ENCODE measurements at regions not wholly inside any gene's neighbourhood (a gene's known extent, or its start where the extent isn't known, plus 50 kb on each side); places are given as distances from the start of the nearest gene placed in this dataset.
"Not testable (repeated sequence)": the region's sequence is repeated elsewhere in the genome, so short reads cannot be mapped to it uniquely, and the experiment has no call there.

DNA sequence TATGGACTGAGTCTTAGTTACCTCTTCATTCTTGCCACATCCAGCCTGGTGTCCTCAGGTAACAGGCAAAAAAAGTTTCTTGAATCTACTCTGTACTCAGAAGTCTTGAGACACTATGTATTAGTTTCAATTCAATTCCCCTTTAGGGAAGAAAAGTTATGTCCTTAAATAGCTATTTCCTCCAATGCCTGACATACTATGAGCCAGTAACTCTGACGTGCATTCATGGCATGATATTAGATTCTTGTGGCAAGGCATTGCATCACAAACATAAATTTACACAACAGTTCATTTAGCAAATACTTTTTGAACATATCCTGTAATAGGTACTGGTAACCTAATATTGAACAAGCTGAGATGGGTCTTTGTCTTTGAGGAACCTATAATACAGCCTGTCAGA, 109.3 kb upstream of the FOXB1 start:
- no peak for DNase-seq

DNA sequence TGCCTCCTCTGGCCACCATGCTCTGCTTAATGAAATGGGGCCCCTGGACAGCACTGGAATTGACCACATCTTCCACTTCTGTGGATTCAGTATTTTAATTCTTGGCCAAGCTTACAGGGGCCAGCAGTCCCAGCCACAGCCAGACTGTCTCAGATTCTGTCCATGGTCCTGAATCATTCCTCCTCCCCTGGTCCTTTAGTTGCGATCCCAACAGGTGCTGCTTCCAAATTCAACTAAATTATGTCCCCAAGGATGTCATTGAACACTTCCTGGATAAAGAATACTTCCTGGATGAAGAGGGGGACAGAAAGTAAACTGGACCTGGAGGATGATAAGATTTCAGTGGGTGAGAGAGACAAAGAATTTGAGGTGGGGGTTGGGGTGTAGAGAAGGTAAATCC, 111.1 kb upstream of the FOXB1 start:
- no peak for DNase-seq

DNA sequence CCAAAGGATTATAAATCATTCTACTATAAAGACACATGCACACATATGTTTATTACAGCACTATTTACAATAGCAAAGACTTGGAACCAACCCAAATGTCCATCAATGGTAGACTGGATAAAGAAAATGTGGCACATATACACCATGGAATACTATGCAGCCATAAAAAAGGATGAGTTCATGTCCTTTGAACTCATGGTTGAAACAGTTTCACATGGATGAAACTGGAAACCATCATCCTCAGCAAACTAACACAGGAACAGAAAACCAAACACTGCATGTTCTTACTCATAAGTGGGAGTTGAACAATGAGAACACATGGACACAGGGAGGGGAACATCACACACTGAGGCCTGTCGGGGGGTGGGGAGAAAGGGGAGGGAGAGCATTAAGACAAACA, 116.2 kb upstream of the FOXB1 start:
- DNase-seq, result not testable (repeated sequence)

DNA sequence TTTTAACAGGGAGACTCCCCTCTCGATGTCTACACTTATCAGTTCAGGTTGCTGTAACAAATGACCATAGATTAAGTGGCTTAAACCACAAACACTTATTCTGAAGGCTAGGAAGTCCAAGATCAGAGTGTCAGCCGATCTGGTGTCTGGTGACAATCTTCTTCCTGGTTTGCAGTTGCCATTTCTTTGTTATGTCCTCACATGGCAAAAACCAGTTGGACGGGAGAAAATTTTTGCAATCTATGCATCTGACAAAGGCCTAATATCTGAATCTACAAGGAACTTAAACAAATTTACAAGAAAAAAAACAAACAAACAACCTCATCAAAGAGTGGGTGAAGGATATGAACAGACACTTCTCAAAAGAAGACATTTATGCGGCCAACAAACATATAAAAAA, 116.9 kb upstream of the FOXB1 start:
- DNase-seq, result no peak

DNA sequence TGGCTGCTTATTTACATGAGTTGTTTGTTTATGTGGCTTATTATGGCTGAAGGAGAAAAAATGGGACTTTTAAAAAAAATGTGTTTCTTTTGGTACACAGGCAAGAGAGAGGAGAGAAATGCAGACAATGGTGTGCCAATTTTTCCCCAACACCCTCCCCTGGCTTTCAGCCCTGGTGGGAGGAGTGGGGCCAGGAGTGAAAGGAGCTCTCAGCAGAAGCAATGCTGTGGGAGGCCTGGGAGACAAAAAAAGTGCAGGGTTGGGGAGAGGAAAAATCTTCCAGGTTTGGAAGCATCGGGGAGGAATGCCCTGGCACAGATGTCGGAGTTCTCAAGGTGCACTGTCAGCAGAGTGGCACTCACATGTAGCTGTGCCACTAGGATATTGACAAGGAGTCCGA, 117.7 kb upstream of the FOXB1 start:
- DNase-seq, result no peak

DNA sequence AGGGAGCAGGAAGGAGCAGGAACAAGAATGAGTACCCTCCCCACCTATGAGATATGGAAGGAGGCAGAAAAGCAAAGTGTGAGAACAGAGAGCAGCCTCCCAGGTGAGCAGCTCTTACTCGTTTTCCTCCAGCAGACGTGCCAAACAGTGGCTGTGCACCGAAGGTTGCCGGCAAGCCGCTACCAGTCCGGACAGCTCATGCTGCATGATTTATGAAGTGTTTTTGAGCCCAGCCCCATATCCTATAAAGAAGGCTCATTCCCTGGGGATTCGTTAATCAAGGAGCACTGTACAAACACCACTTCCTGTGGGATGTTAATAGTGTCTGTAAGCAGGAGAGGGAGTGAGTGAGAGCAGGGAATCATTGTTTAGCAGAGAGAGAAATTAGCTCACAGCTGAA, 118.3 kb upstream of the FOXB1 start:
- DNase-seq, result no peak

DNA sequence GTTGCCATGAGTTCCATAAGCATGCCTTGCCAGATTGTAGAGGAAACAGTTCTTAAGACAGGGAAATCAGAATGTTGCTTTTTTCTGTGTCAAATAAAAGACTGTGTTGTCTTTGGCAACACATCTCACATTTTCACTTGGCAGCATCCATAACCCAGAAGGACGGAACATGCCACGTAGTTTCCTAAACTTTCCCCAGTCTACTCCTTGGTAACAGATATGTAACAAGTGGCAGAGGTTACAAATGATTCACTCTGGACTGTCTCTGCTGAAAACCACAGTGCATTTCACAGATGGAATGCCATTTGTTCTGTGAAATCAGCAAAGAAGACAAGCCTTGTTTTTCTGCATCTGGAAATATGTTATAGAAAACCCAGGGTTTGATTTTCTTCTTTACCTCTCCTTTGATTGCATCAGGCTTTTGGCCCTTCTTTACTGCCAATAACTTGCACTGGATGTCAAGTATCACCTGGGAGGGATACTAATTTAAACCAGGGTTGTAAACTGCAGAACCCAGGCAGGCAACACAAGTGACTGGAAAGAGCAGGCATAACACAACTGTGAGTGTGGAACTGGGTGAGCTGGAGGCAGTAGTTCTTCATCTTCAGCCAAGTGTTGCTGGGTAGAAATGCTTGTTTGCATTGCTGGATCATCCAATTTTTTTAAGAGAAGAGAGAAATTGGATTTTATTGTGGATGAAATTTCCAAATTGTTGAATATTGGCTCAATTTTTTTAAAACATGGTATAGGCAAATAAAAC, 124.4 kb upstream of the FOXB1 start:
- no peak for DNase-seq

DNA sequence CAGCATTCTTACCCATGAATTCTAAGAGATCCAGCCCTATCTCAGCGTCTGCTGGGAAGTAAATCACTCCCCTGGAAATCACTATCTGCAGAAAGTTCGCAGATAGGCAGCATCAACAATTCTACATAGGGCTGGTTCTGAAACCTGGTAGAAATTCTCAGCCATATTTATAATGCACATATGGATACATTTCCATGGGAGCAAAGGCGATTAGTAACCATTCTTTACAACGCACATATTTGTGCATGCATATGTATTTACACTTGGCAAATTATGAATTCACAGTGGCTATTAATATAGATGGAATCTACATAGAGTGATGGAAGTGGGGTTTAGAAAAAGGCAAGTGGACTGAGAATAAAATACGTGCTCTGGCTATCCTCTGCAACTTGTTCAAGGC, 128.0 kb upstream of the FOXB1 start:
- no peak for DNase-seq

DNA sequence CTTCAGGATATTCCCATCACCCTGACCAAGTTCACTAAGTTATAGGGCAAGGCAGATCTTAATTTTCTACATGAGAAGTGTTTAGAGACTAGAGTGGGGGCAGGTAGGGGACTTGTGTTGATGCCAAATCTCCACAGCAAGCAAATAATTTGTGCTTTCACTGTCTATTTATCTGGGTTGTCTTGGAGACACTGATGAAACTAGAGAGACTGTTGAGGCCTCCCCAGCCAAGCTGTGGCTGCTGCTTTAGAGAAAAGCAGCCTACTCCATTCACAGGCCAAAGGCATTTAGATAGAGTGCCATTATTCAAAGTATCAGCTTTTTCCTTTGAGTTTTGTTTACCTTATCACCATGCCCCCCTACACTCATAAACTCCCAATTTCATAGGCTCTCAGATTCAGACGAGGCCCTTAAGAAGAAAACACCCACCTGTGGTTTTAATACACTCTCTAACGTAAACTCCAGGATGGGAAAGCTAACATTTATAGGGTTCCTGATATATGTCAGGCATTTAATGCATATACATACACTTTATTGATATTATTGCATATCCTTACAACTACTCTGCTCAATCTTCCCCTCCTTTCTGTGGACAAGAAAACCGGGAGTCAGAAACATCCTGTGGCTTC, 130.4 kb upstream of the FOXB1 start:
- DNase-seq, result no peak

DNA sequence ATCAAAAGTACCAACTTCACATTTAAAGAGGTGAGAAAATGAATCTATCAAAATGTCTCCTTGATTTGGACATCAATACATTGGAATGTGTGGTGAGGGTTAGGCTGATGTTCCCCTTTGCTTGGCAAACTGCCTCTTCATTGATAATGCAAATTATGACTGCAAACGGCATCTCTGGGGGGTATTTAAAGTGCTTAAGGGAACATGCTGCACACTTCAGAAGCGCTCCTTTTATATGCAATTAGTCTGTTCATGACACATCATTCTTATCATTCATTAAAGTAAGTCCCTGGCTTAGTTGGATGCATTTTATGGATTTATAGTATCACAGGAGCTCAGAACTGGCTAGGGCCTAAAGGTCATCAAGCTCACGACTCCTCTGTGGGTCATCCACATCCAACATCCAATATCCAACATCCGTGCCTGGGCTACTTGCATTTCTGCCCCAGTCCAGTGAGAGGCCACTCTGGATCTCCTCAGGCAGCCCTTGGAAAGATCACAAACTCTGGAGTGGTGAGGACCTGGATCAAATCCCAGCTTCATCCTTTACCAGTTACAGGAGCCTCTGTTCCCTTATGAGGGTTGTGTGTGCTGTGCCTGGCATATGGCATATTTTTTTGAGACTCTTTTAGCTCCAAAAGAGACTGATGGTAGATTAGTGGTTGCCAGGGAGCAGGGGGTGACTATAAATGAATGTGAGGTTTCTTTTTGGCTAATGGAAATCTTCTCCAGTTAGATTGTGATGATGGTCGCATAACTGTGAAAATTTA, 136.8 kb upstream of the FOXB1 start:
- no peak for DNase-seq

DNA sequence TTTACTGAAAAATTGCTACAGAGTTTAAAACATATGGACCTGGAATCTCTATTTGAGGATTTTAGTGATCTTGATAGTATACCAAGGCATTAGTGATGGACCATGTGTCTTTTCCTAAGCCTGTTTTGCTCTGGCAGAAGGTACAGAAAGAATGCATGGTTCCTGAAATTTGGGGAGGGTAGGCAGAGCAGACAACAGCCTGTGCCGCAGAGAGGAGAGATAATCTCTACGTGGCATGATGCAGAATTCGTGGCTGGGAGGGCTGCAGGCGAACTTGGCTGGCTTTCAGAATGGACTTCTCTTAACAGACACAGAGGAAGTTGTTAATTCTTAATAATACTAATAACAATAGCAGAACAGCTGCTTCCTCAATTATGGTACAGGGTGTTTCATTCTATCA, 137.5 kb upstream of the FOXB1 start:
- no peak for DNase-seq

DNA sequence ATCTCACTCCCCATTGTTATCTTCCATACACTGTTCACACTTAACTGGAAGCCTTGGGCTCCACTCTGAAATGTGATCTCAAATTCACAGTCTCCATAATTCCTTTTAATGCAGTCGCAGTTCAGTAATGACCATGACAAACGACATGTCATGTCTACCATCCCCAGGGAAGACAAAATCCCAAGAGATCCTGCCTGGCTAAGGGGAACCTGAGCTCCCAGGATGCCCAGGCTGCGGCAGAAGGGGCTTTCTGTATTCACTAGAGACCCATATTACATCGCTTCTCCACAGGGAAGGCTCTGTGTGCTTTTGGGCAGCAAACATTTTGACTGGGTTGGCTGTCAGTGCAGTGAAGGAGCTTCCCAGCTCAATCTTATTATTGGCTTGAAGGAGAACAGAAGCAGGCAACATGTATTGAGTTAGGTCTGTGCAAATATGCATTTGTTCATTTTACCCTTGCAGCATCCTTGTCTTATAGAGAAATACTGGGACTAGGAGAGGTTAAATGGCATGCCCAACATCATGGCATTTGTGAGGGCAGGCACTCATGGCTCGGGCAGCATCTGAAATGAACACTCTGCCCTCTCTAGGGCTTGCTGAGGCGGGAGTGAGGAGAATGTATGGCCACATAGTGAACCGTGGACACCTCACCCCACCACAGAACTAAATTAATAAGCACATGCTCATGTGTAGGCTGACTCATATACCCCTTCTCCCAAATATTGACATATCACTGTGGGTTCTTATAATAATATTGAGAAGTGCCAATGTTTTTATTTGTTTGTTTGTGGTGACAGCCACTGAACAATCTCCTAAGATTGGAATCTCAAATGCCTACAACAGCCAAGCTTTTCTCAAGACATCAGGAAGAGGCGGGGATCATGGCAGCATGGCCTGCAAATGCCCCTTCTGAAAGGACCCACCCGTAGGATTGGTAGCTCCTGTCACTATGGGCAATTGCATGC, 141.6 kb upstream of the FOXB1 start:
- no peak for DNase-seq

DNA sequence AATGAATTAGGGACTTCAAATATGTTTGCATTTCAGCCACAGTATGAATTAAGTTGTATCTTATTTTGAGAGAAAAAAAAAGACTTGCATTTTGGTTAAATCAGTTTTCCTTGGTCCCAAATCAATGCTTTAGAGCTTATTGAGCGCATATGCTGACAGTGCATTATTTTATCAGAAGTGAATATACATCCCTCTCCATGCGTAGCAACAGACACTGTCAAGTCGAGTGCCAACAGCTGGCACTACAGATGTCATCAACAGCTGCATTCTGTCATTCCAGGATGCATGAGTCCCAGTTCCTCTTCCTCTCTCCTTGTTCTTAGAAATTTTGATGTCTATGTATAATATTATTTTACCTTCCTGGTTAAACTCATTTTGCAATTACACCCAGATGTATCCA, 156.1 kb upstream of the FOXB1 start:
- no peak for DNase-seq

DNA sequence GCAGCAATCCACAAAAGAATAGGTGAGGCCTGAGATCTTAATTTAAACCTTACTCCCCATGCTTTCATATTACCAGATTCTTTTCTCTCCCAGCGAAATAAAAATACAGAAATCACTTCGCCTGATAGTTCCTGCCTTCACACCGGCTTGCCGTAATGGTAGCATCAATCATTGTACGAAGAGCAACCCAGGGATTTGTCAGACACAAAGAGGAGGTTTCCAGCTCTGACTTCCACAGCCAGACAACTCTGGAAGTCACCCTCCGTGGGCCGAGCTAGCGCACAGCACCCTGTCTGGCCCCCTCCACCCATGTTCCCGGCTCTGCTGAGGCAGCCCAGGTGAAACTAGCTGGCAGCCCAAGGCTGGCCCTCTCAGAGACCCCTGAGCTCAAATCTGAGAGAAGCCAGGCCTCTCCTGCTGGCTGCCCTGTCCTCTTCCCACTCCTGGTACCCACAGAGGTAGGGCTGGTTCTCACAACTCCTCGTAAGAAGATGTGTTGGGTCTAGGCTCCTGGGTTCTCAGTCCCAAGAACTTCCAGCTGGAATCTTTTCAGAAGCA, 156.9 kb upstream of the BNIP2 start:
- no peak for DNase-seq

DNA sequence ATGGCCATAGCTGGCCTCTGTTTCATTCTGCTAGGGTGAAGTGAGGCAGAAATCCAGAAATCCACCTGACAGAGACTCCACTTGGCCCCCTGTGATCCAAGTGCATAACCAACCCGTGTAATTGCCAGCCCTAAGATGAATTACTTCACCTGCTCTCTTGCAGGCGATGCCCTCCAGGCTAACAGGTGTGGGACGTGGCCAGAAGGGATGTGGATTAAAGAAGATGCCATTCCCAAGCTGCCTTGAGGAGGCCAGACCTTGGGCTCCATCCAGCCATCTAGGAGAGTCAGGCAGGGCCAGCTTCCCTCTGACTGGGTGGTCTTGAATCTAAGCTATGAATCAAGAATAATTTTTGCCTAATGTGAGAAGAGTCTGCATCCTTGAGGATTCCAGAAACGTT, 154.5 kb upstream of the BNIP2 start:
- no peak for DNase-seq

DNA sequence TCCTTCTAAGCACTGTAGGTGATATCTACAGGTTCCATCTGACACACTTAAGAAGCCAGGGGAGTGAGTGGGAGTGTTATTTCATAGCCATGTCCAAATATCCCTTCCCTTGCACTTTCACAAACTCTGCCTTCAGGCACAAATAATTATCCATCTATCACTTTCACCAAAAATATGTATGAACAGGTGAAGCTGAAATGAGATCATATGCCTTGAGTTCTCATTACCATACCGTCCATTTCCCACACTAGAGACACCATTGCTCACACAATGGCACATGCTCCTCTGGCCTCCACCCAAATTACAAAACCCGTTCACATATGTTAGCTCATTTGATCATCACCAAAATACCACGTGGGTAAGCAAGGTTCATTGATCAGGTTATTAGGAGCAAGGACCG, 151.9 kb upstream of the BNIP2 start:
- DNase-seq, result no peak

DNA sequence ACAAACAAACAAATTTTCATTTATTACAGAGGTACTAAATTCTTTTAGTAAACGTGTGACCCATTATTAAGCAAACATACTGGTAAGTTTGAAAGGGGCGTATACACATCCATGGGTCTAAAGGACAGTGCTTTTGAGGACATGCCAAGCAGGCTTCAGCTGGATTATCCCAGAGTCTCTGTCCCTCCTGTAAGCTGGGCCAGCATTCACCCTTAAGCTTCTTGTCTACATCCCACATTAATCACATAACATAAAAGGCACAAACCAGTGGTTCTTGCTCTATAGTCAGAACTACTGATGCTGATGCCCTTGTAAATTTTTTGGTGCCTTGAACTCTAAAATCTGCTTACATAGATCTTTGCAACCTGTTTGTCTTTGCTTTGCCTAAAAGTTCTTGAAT, 150.8 kb upstream of the BNIP2 start:
- DNase-seq, result no peak

DNA sequence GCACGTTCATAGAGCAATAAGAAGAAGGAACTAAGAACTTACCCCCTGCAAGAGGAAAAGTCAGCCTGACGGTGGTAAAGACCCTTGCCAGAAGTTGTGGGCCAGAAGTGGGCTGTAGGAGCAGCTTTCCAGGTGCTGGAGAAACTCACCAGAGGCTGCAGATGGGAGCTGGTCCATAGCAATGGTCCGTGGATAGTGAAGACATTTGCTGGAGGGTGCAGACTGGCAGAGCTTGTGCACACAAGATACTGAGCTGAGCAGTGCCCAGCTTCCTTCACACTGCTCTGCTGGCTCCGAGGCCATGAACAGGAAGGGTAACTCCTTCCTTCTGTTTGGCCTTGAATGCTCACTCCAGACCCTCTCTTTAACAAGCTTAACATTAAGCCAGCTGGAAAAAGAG, 149.8 kb upstream of the BNIP2 start:
- no peak for DNase-seq

DNA sequence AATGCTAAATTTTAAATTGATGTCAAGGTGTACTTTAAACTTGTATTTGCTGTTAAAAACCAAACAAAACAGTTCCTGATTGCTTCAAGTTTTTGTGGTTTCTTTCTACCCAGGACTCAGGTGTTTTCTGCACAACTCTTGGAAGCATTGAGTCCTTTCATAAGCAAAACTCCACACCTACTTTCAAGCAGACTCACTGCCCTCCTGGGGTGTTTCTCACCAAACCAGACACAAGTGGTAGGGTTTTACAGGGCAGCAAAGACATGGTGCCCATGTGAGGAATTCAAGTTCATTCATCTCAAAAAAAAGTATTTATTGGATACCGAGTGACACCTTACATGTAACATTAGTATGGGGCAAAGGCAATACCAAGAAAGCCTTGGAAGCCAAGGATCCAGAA, 146.7 kb upstream of the BNIP2 start:
- DNase-seq, result no peak

DNA sequence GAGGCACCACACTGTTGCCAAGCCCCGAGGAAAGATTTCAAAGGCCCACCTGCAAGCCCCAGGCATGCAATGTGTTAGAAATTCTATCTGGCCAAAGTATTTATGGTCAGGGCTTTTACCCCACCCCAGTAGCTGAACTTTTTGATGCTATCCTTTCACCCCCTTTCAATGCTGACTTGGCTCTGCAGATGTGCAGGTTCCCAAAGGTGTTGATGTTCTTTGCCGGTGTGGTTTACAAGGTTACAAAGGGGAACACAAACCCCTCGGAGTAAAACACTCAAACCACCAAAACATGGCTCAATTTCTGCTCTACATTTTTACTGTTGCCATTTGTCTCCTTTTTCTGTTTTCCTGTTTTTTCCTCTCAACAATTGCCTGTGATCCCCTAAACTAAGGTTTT, 145.4 kb upstream of the BNIP2 start:
- no peak for DNase-seq

DNA sequence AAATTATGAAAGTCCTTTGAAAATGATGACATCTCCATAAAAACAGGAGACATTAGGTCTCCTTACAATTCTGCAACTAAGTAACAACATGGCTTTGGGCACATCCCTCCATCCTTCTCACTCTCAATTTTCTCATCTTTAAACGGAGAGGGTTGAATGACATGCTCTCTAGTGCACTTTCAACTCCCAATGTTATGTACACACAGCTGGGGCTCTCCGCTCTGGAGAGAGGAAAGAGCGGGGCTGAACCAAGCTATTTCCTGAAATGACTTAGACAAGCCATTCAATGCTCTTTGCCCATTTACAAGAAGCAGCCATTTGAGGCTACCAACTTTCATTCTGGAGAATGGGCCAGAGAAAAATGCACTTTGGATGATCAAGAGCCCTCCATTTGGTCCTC, 144.2 kb upstream of the BNIP2 start:
- no peak for DNase-seq

DNA sequence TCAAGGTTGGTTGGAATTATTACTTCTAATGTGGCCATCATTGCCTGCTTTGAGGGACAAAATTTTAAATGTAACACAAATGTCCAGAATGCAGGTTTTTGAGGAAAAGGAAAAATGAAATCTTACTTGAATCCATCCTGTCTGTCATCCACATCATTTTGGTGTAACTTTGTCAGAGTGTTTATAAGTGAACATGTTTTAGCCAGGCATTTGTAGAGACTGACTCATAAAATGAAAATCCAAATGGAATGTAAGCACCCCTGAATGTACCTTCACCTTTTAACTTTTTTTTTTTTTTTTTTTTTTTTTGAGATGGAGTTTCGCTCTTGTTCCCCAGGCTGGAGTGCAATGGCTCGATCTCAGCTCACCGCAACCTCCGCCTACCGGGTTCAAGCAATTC, 141.8 kb upstream of the BNIP2 start:
- no peak for DNase-seq

DNA sequence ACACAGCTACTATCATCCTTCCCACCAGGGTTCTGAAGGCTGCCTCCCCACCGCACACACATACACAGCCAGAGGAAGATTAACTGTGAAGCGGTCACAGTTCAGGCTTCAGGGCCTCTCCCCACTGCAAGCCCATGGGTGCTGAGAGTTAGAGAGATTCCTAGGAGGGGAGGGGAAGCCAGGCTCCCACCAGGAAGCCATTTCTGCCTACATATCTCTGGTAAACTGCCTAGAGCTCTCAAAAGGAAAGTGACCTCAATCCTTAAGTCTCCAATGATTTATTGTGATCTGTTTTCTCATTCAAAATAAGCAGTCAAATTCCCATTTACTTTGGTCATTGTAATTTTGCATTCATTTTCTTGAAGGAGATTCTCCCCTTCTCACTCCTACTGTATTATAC, 141.0 kb upstream of the BNIP2 start:
- DNase-seq, result no peak

Data from CD4-positive, alpha-beta T cell treated with Interleukin-15 for 1 hour (primary cell).